B cell (primary cell): ENCODE measurements at regions not wholly inside any gene's neighbourhood (a gene's known extent, or its start where the extent isn't known, plus 50 kb on each side); places are given as distances from the start of the nearest gene placed in this dataset.

Experiments used
- ATAC-seq: fragments of 200-7000 bp; cut with Tn5 transposase; one replicate; pipeline ENCODE4 v1.10.0; 2021; ENCODE audit warnings: low read depth, mild to moderate bottlenecking, moderate number of reproducible peaks, moderate library complexity
- CTCF ChIA-PET: fragments of 350-600 bp; sonication (Branson Sonifier 250); formaldehyde crosslinking; loops from one replicate; lab custom pipeline; 2021; ENCODE audit warnings: antibody characterized with exemption, inconsistent platforms; lab: Charles Lee
- POLR2A ChIA-PET: fragments of 350-600 bp; sonication (Branson Sonifier 250); formaldehyde crosslinking; loops from one replicate; lab custom pipeline; 2021; ENCODE audit warnings: antibody characterized with exemption; lab: Charles Lee
- DNase-seq: peaks from one replicate; pipeline ENCODE4 v3.0.0; 2013
- H2AFZ ChIP-seq: 2 replicates; pipeline ENCODE4 v1.6.1; 2012; ENCODE audit warnings: mild to moderate bottlenecking, low read depth, low read length; ENCODE audit not compliant: insufficient read depth, poor library complexity, severe bottlenecking
- H3K27ac ChIP-seq, 2 donors: 1 replicate in 1 of 2; 2 replicates in 1 of 2; pipeline ENCODE4 v1.5.1; 2012 to 2013; ENCODE audit warnings: low read length in 2 of 2, mild to moderate bottlenecking in 2 of 2, moderate library complexity in 1 of 2
- H3K27me3 ChIP-seq, 4 experiments: fragments of 200-600 bp in 1 of 4; sonication (generic) in 1 of 4; replicated peaks in 1 of 4; 1 replicate in 2 of 4; 2 replicates in 2 of 4; pipeline versions ENCODE4 v1.6.1 to v1.7.0; 2013 to 2016; ENCODE audit warnings: low read length in 3 of 4, mild to moderate bottlenecking in 2 of 4, mixed read lengths in 1 of 4, moderate library complexity in 1 of 4; ENCODE audit not compliant: insufficient read depth in 4 of 4, control insufficient read depth in 3 of 4; ENCODE audit errors: control extremely low read depth in 1 of 4
- H3K36me3 ChIP-seq, 2 experiments: replicated peaks in 1 of 2; 1 replicate in 1 of 2; 2 replicates in 1 of 2; pipeline versions ENCODE4 v1.6.1 to v1.7.1; 2013; ENCODE audit warnings: low read length in 1 of 2; ENCODE audit not compliant: insufficient read depth in 2 of 2, control insufficient read depth in 1 of 2; ENCODE audit errors: control extremely low read depth in 1 of 2, extremely low read depth in 1 of 2
- H3K4me1 ChIP-seq, 2 donors: fragments of 200-600 bp in 1 of 2; sonication (generic) in 1 of 2; 1 replicate in 1 of 2; 2 replicates in 1 of 2; pipeline versions ENCODE4 v1.5.1 to v1.6.1; 2013 to 2017; ENCODE audit warnings: low read length in 2 of 2; ENCODE audit not compliant: control insufficient read depth in 2 of 2, insufficient read depth in 2 of 2
- H3K4me2 ChIP-seq: replicated peaks from 2 replicates; pipeline ENCODE3; 2012; ENCODE audit warnings: mild to moderate bottlenecking, low read depth, low read length; ENCODE audit not compliant: poor library complexity, severe bottlenecking
- H3K4me3 ChIP-seq, 5 experiments: fragments of 200-600 bp in 1 of 5; sonication (generic) in 1 of 5; 1 replicate in 3 of 5; 2 replicates in 2 of 5; pipeline versions ENCODE4 v1.5.1 to v1.7.0; 2011 to 2016; ENCODE audit warnings: low read length in 4 of 5, mild to moderate bottlenecking in 4 of 5, low read depth in 2 of 5, control low read depth in 1 of 5, moderate library complexity in 1 of 5; ENCODE audit not compliant: insufficient read depth in 1 of 5; ENCODE audit errors: control extremely low read depth in 1 of 5, extremely low read depth in 1 of 5
- H3K79me2 ChIP-seq: fragments of 200-600 bp; sonication (generic); one replicate; pipeline ENCODE4 v1.6.0; 2016; ENCODE audit warnings: low read length; ENCODE audit not compliant: control insufficient read depth, insufficient read depth
- H3K9ac ChIP-seq: fragments of 200-600 bp; sonication (generic); 2 replicates; pipeline ENCODE4 v1.6.1; 2017; ENCODE audit warnings: mild to moderate bottlenecking, low read length, moderate library complexity
- H3K9me3 ChIP-seq, 3 donors: one replicate each; pipeline versions ENCODE4 v1.6.1 to v1.7.1; 2013; ENCODE audit warnings: low read length in 2 of 3; ENCODE audit not compliant: control insufficient read depth in 2 of 3, insufficient read depth in 1 of 3; ENCODE audit errors: control extremely low read depth in 1 of 3
- H4K20me1 ChIP-seq: 2 replicates; pipeline ENCODE4 v1.6.0; 2012; ENCODE audit warnings: mild to moderate bottlenecking, low read length; ENCODE audit not compliant: insufficient read depth, control insufficient read depth, poor library complexity, severe bottlenecking
- H3K27ac Mint-ChIP-seq: one replicate; pipeline ENCODE4 v1.8.0; 2021; ENCODE audit warnings: mixed read lengths
- H3K27me3 Mint-ChIP-seq: one replicate; pipeline ENCODE4 v1.8.0; 2021; ENCODE audit warnings: mixed read lengths
- H3K4me1 Mint-ChIP-seq: one replicate; pipeline ENCODE4 v1.8.0; 2021; ENCODE audit warnings: mixed read lengths
- H3K4me3 Mint-ChIP-seq: one replicate; pipeline ENCODE4 v1.8.0; 2021; ENCODE audit warnings: mixed read lengths
- H3K9me3 Mint-ChIP-seq: one replicate; pipeline ENCODE4 v1.8.0; 2022; ENCODE audit warnings: mixed read lengths; ENCODE audit not compliant: insufficient read depth
- CTCF ChIP-seq: fragments of 200-600 bp; IDR thresholded peaks from one replicate; pipeline ENCODE4 v1.8.0; 2022; ENCODE audit warnings: antibody characterized with exemption, mild to moderate bottlenecking
- EZH2 ChIP-seq: IDR thresholded peaks from 2 replicates; pipeline ENCODE4 v1.6.1; 2012; ENCODE audit warnings: borderline replicate concordance, low read depth, mild to moderate bottlenecking, moderate library complexity, low read length; ENCODE audit not compliant: insufficient read depth, poor library complexity, severe bottlenecking
- WGBS: methylation state at CpG from one replicate; pipeline ENCODE4 v1.1.5; 2013; ENCODE audit warnings: missing lambda C conversion rate; ENCODE audit not compliant: insufficient coverage; 5-methylcytosine and 5-hydroxymethylcytosine counted together
- intact Hi-C: fragments of 100-400 bp; cut with micrococcal nuclease; formaldehyde crosslinking; loops from one replicate; pipeline ENCODE4 v1.10.0; 2022

DNA sequence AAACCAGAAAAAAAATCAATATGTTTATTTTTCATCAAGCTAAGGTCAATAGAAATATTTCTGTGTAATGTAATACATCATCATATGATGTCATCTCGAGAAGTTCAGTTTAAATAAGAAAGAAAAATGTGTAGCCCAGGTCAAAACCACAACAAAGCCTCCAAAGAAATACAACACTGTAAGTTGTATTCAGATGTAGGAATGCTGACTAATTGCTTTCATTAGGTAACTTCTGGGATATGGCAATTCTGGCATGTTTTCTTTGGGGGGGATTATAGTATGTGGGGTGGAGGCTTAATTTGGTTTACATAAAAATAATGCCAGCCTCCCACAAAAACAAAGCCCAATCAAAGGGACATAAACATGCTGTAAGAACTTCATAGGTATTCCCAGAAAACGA is 881.8 kb upstream of the CITED2 start:
- no peaks in the 10 kb centered on the region for H3K27me3 Mint-ChIP-seq
- no peak for ATAC-seq
- no peak for TF ChIP-seq CTCF
- TF ChIP-seq EZH2 = no peak
- no peak overlapping the region for H3K4me3 Mint-ChIP-seq
- H2AFZ ChIP-seq = no peak overlapping the region
- no peak overlapping the region for H3K27ac Mint-ChIP-seq
- H4K20me1 ChIP-seq = no peaks in the 10 kb centered on the region
- H3K9me3 ChIP-seq = no peaks in the 10 kb centered on the region
- no peak overlapping the region for H3K4me2 ChIP-seq
- no peaks in the 10 kb centered on the region for H3K4me1 ChIP-seq
- H3K27ac ChIP-seq = no peak overlapping the region
- H3K27me3 ChIP-seq = no peaks in the 10 kb centered on the region
- DNase-seq = no peak
- no peaks in the 10 kb centered on the region for H3K36me3 ChIP-seq
- no peak overlapping the region for H3K4me3 ChIP-seq
- H3K9me3 Mint-ChIP-seq = no peaks in the 10 kb centered on the region
- H3K4me1 Mint-ChIP-seq = no peaks in the 10 kb centered on the region
- ChIA-PET CTCF (no interaction called here), POLR2A (no interaction called here)
- no peaks in the 10 kb centered on the region for H3K79me2 ChIP-seq
- no peak overlapping the region for H3K9ac ChIP-seq
- intact Hi-C loops = no loop called here
- no CpG with 5 or more reads among the region's 2 CpGs for WGBS

DNA sequence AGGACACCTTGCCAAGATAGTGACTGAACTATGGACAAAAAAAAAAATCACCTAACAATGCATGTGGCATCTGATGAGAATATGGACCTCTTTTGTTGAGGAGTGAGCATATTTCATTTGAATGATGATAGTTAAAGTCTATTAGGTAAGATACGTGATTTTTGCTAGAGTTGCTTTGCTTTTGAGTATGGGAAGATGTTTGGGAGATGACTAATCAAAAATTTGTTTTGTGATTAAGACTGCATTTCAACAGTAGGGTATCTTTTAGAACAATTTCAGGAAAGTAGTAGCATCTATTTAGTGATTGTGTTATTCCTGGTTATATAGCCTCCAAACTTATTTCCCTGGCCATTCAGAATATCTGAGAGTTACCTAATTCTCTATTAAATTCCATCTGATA is 878.6 kb upstream of the CITED2 start:
- H3K9me3 ChIP-seq = no peaks in the 10 kb centered on the region
- no peaks in the 10 kb centered on the region for H3K27me3 Mint-ChIP-seq
- DNase-seq (no peak), ATAC-seq (no peak)
- TF ChIP-seq CTCF (no peak), EZH2 (no peak)
- no peak overlapping the region for H3K4me3 Mint-ChIP-seq
- H3K36me3 ChIP-seq = no peaks in the 10 kb centered on the region
- no peaks in the 10 kb centered on the region for H4K20me1 ChIP-seq
- no peak overlapping the region for H2AFZ ChIP-seq
- no peak overlapping the region for H3K4me3 ChIP-seq
- WGBS = 100% methylated on average over 1 of the region's 1 CpG
- no peaks in the 10 kb centered on the region for H3K4me1 Mint-ChIP-seq
- H3K9ac ChIP-seq = no peak overlapping the region
- intact Hi-C loops = no loop called here
- no peaks in the 10 kb centered on the region for H3K79me2 ChIP-seq
- ChIA-PET CTCF (no interaction called here), POLR2A (no interaction called here)
- H3K27ac Mint-ChIP-seq = no peak overlapping the region
- H3K27ac ChIP-seq = no peak overlapping the region
- no peaks in the 10 kb centered on the region for H3K4me1 ChIP-seq
- H3K9me3 Mint-ChIP-seq = no peaks in the 10 kb centered on the region
- no peak overlapping the region for H3K4me2 ChIP-seq
- no peaks in the 10 kb centered on the region for H3K27me3 ChIP-seq
